ENCODE measurements at regions not wholly inside any gene's neighbourhood (a gene's known extent, or its start where the extent isn't known, plus 50 kb on each side); places are given as distances from the start of the nearest gene placed in this dataset.
A peak's percentile ranks its signal among the peaks of the same experiment; 100 is the strongest.
"Not testable (repeated sequence)": the region's sequence is repeated elsewhere in the genome, so short reads cannot be mapped to it uniquely, and the experiment has no call there.

GRCh38 chr14:61602003-61602732, 93.1 kb upstream of the HIF1A start:
- DNase-seq (ENCODE audit: low read depth): no peak

GRCh38 chr14:61602733-61603077, 92.6 kb upstream of the HIF1A start:
- DNase-seq (ENCODE audit: low read depth): no peak

GRCh38 chr14:61603736-61604135, 91.6 kb upstream of the HIF1A start:
- peak; percentile 66 for DNase-seq (ENCODE audit: low read depth)

- no peak for DNase-seq (ENCODE audit: low read depth)
Observed at GRCh38 chr14:61607570-61608244, 87.6 kb upstream of the HIF1A start.

GRCh38 chr14:61608245-61609165, 86.8 kb upstream of the HIF1A start:
- peak; percentile 56 for DNase-seq (ENCODE audit: low read depth)

GRCh38 chr14:61609191-61609843, 86.0 kb upstream of the HIF1A start:
- DNase-seq (ENCODE audit: low read depth): peak; percentile 73

- no peak for DNase-seq (ENCODE audit: low read depth)
Observed at GRCh38 chr14:61609884-61610283, 85.4 kb upstream of the HIF1A start.

- no peak for DNase-seq (ENCODE audit: low read depth)
Observed at GRCh38 chr14:61610900-61611299, 84.4 kb upstream of the HIF1A start.

- DNase-seq (ENCODE audit: low read depth): no peak
Observed at GRCh38 chr14:61611880-61612630, 83.3 kb upstream of the HIF1A start.

GRCh38 chr14:61613006-61613405, 82.3 kb upstream of the HIF1A start:
- DNase-seq (ENCODE audit: low read depth): not testable (repeated sequence)

GRCh38 chr14:61614693-61615092, 80.6 kb upstream of the HIF1A start:
- no peak for DNase-seq (ENCODE audit: low read depth)

- DNase-seq (ENCODE audit: low read depth): peak; percentile 59
Observed at GRCh38 chr14:61615743-61616523, 79.4 kb upstream of the HIF1A start.

GRCh38 chr14:61616524-61617185, 78.7 kb upstream of the HIF1A start:
- DNase-seq (ENCODE audit: low read depth): peak; percentile 88

GRCh38 chr14:61618448-61618847, 76.9 kb upstream of the HIF1A start:
- DNase-seq (ENCODE audit: low read depth): no peak

- no peak for DNase-seq (ENCODE audit: low read depth)
Observed at GRCh38 chr14:61619494-61619893, 75.8 kb upstream of the HIF1A start.

- DNase-seq (ENCODE audit: low read depth): peak; percentile 98
Observed at GRCh38 chr14:61620130-61620946, 75.0 kb upstream of the HIF1A start.

- no peak for DNase-seq (ENCODE audit: low read depth)
Observed at GRCh38 chr14:61621444-61621843, 73.9 kb upstream of the HIF1A start.

- DNase-seq (ENCODE audit: low read depth): no peak
Observed at GRCh38 chr14:61622051-61622450, 73.3 kb upstream of the HIF1A start.

- no peak for DNase-seq (ENCODE audit: low read depth)
Observed at GRCh38 chr14:61623927-61624326, 71.4 kb upstream of the HIF1A start.

Data from iris pigment epithelial cell (primary cell).